Ovary (tissue), 3 donors: ENCODE measurements at regions not wholly inside any gene's neighbourhood (a gene's known extent, or its start where the extent isn't known, plus 50 kb on each side); places are given as distances from the start of the nearest gene placed in this dataset.

Experiments used
- CTCF ChIP-seq, 3 donors: fragments of 450-650 bp in 2 of 3; fragments of 200-600 bp in 1 of 3; IDR thresholded peaks; one replicate each; pipeline versions ENCODE4 v1.5.1 to v1.8.0; 2016 to 2022; ENCODE audit warnings: antibody characterized with exemption in 3 of 3, mild to moderate bottlenecking in 1 of 3
- EP300 ChIP-seq: sonication (generic); formaldehyde crosslinking; IDR thresholded peaks from one replicate; pipeline ENCODE4 v1.6.1; 2017; ENCODE audit warnings: antibody characterized with exemption
- donor health status: DM: no; HTN: no; CAD: no.

GRCh38 chr1:207966521-207966920, 55.6 kb upstream of the CD34 start:
- TF ChIP-seq EP300 (no peak), CTCF (IDR thresholded peaks at IDR 0.05) (no peak)
